Transverse colon (tissue), 4 donors: ENCODE measurements at regions not wholly inside any gene's neighbourhood (a gene's known extent, or its start where the extent isn't known, plus 50 kb on each side); places are given as distances from the start of the nearest gene placed in this dataset.

Experiments used
- CTCF ChIP-seq, 5 experiments: fragments of 200-600 bp in 3 of 5; fragments of 450-650 bp in 2 of 5; sonication (generic) in 3 of 5; IDR thresholded peaks; 1 replicate in 2 of 5; 2 replicates in 3 of 5; pipeline ENCODE4 v1.5.1; 2016 to 2017; ENCODE audit warnings: antibody characterized with exemption in 5 of 5, inconsistent platforms in 3 of 5, mild to moderate bottlenecking in 2 of 5, moderate library complexity in 1 of 5
- EP300 ChIP-seq: sonication (generic); formaldehyde crosslinking; IDR thresholded peaks from one replicate; pipeline ENCODE4 v1.6.1; 2017; ENCODE audit warnings: antibody characterized with exemption, low read depth
- POLR2A ChIP-seq: fragments of 450-650 bp; IDR thresholded peaks from one replicate; pipeline ENCODE4 v1.6.1; 2016; ENCODE audit warnings: antibody characterized with exemption, mild to moderate bottlenecking, moderate library complexity
- POLR2AphosphoS5 ChIP-seq, 3 donors: sonication (generic); formaldehyde crosslinking; IDR thresholded peaks; one replicate each; pipeline ENCODE4 v1.6.1; 2016; ENCODE audit warnings: antibody characterized with exemption in 3 of 3

GRCh38 chr3:178393824-178394223 is 142.4 kb upstream of the KCNMB2 start:
- TF ChIP-seq POLR2A: no peak
- TF ChIP-seq POLR2AphosphoS5 (IDR thresholded peaks at IDR 0.05): peak in 1 of 3 donors; percentile 21
- no peak for TF ChIP-seq EP300
- no peak for TF ChIP-seq CTCF (IDR thresholded peaks at IDR 0.05)
